HCT116 (cell line): ENCODE measurements at regions not wholly inside any gene's neighbourhood (a gene's known extent, or its start where the extent isn't known, plus 50 kb on each side); places are given as distances from the start of the nearest gene placed in this dataset.

Experiments used
- ATAC-seq: fragments of 200-7000 bp; cut with Tn5 transposase; 2 replicates; pipeline ENCODE4 v1.9.1; 2020; ENCODE audit warnings: mild to moderate bottlenecking, moderate library complexity
- BruUV-seq: library from RNA; stranded (reverse); fragments of 400-500 nt; replicated peaks from 2 replicates; lab custom pipeline; 2021; lab: Mats Ljungman, UMichigan
- CTCF ChIA-PET: fragments of 300-600 bp; sonication (Branson Sonifier 250); formaldehyde crosslinking; loops from one replicate; lab custom pipeline; 2021; ENCODE audit warnings: antibody characterized with exemption; lab: Charles Lee
- POLR2A ChIA-PET: fragments of 300-600, 350-600 bp; sonication (Branson Sonifier 250); formaldehyde crosslinking; loops from one replicate; lab custom pipeline; 2021; ENCODE audit warnings: antibody characterized with exemption; lab: Charles Lee
- RAD21 ChIA-PET, 2 experiments: fragments of 300-600 bp; sonication (Branson Sonifier 250); formaldehyde crosslinking; loops; one replicate each; lab custom pipeline; 2023; ENCODE audit warnings: low total read pairs in 2 of 2; ENCODE audit not compliant: uncharacterized antibody in 2 of 2, unreplicated experiment in 2 of 2, low non-redundant PET in 1 of 2; lab: Charles Lee
- DNase-seq: peaks from one replicate; pipeline ENCODE4 v3.0.0-alpha.2; 2010; ENCODE audit warnings: low read depth, low spot score
- H2AFZ ChIP-seq: fragments of 200-600 bp; shearing (Covaris generic), sonication (generic); 2 replicates; pipeline ENCODE4 v1.6.1; 2017; ENCODE audit warnings: low read depth, mixed run types, mixed read lengths, antibody characterized with exemption, low read length; ENCODE audit not compliant: poor library complexity, severe bottlenecking
- H3K27ac ChIP-seq: 2 replicates; pipeline ENCODE4 v1.5.1; 2012; ENCODE audit warnings: low read depth, low read length
- H3K27me3 ChIP-seq: fragments of 200-600 bp; sonication (generic); 2 replicates; pipeline ENCODE4 v1.6.1; 2016; ENCODE audit warnings: mixed run types, low read length, mixed read lengths; ENCODE audit not compliant: insufficient read depth
- H3K36me3 ChIP-seq, 2 experiments: fragments of 200-500 bp in 1 of 2; fragments of 200-600 bp in 1 of 2; sonication (Bioruptor generic) in 1 of 2; sonication (generic) in 1 of 2; 2 replicates each; pipeline versions ENCODE4 v1.5.1 to v1.6.1; 2014 to 2016; ENCODE audit warnings: low read length in 2 of 2, inconsistent platforms in 1 of 2, mixed read lengths in 1 of 2, mixed run types in 1 of 2; ENCODE audit not compliant: insufficient read depth in 2 of 2, control insufficient read depth in 1 of 2
- H3K4me1 ChIP-seq, 2 experiments: fragments of 200-600 bp in 1 of 2; sonication (generic) in 1 of 2; 2 replicates each; pipeline versions ENCODE4 v1.5.1 to v1.6.1; 2012 to 2017; ENCODE audit warnings: low read length in 2 of 2, inconsistent platforms in 1 of 2, mild to moderate bottlenecking in 1 of 2, mixed read lengths in 1 of 2, mixed run types in 1 of 2, moderate library complexity in 1 of 2; ENCODE audit not compliant: insufficient read depth in 2 of 2, control insufficient read depth in 1 of 2
- H3K4me2 ChIP-seq: fragments of 200-600 bp; sonication (generic); 2 replicates; pipeline ENCODE4 v1.6.1; 2017; ENCODE audit warnings: mixed run types, low read length, mixed read lengths
- H3K4me3 ChIP-seq, 2 experiments: fragments of 200-600 bp in 1 of 2; sonication (generic) in 1 of 2; replicated peaks in 1 of 2; 2 replicates each; pipeline ENCODE4 v1.5.1; 2011 to 2016; ENCODE audit warnings: low read length in 2 of 2, control low read depth in 1 of 2, low read depth in 1 of 2, mild to moderate bottlenecking in 1 of 2, mixed read lengths in 1 of 2, mixed run types in 1 of 2
- H3K79me2 ChIP-seq: fragments of 200-600 bp; sonication (generic); 2 replicates; pipeline ENCODE4 v1.6.1; 2017; ENCODE audit warnings: mild to moderate bottlenecking, mixed run types, low read length, moderate library complexity, mixed read lengths; ENCODE audit not compliant: insufficient read depth
- H3K9ac ChIP-seq: fragments of 200-600 bp; sonication (generic); 2 replicates; pipeline ENCODE4 v1.6.1; 2016; ENCODE audit warnings: low read length, mixed read lengths
- H3K9me2 ChIP-seq: fragments of 200-600 bp; sonication (generic), shearing (Covaris generic); 2 replicates; pipeline ENCODE4 v1.6.1; 2017; ENCODE audit warnings: mixed run types, mild to moderate bottlenecking, moderate library complexity; ENCODE audit not compliant: insufficient read depth
- H3K9me3 ChIP-seq, 2 experiments: fragments of 200-500 bp in 1 of 2; fragments of 200-600 bp in 1 of 2; sonication (Bioruptor generic) in 1 of 2; sonication (generic) in 1 of 2; 2 replicates each; pipeline ENCODE4 v1.6.1; 2014 to 2017; ENCODE audit warnings: low read length in 2 of 2, mixed read lengths in 2 of 2, inconsistent platforms in 1 of 2, low read depth in 1 of 2, mild to moderate bottlenecking in 1 of 2, mixed run types in 1 of 2, moderate library complexity in 1 of 2; ENCODE audit not compliant: control insufficient read depth in 1 of 2, insufficient read depth in 1 of 2
- H4K20me1 ChIP-seq: fragments of 200-600 bp; sonication (generic), shearing (Covaris generic); 2 replicates; pipeline ENCODE4 v1.6.1; 2017; ENCODE audit warnings: mixed run types, mild to moderate bottlenecking, moderate library complexity; ENCODE audit not compliant: insufficient read depth
- ATF3 ChIP-seq: IDR thresholded peaks from 2 replicates; pipeline ENCODE4 v1.6.1; 2012
- CBX3 ChIP-seq: IDR thresholded peaks from 2 replicates; pipeline ENCODE4 v1.6.1; 2012; ENCODE audit warnings: low read depth
- CEBPB ChIP-seq: IDR thresholded peaks from 2 replicates; pipeline ENCODE4 v1.6.1; 2012; ENCODE audit warnings: low read depth
- CTCF ChIP-seq, 3 experiments: fragments of 200-600 bp in 1 of 3; sonication (generic) in 1 of 3; IDR thresholded peaks in 2 of 3; conservative IDR thresholded peaks in 1 of 3; 2 replicates each; pipeline ENCODE4 v1.5.1; 2012 to 2017; ENCODE audit warnings: low read depth in 2 of 3, low read length in 2 of 3, antibody characterized with exemption in 1 of 3, borderline replicate concordance in 1 of 3, control low read depth in 1 of 3, mild to moderate bottlenecking in 1 of 3, mixed read lengths in 1 of 3, mixed run types in 1 of 3, moderate library complexity in 1 of 3; ENCODE audit not compliant: insufficient read depth in 1 of 3
- EGR1 ChIP-seq: IDR thresholded peaks from 2 replicates; pipeline ENCODE4 v1.6.1; 2012; ENCODE audit warnings: low read depth
- ELF1 ChIP-seq: IDR thresholded peaks from 2 replicates; pipeline ENCODE4 v1.6.1; 2012; ENCODE audit warnings: low read depth, borderline replicate concordance
- EZH2phosphoT487 ChIP-seq: fragments of 200-600 bp; IDR thresholded peaks from 2 replicates; pipeline ENCODE4 v1.6.1; 2018; ENCODE audit warnings: antibody characterized with exemption, borderline replicate concordance
- FOSL1 ChIP-seq: IDR thresholded peaks from 2 replicates; pipeline ENCODE4 v1.6.1; 2012; ENCODE audit warnings: low read depth
- JUND ChIP-seq: IDR thresholded peaks from 2 replicates; pipeline ENCODE4 v1.6.1; 2012
- MAX ChIP-seq: IDR thresholded peaks from 2 replicates; pipeline ENCODE4 v1.6.1; 2012
- POLR2AphosphoS5 ChIP-seq: IDR thresholded peaks from 2 replicates; pipeline ENCODE4 v1.6.1; 2011; ENCODE audit warnings: mild to moderate bottlenecking, low read depth, low read length, moderate library complexity
- SIN3A ChIP-seq: IDR thresholded peaks from 2 replicates; pipeline ENCODE4 v1.6.1; 2012; ENCODE audit warnings: low read depth
- SP1 ChIP-seq: IDR thresholded peaks from 2 replicates; pipeline ENCODE4 v1.6.1; 2012; ENCODE audit warnings: low read depth
- SRF ChIP-seq: IDR thresholded peaks from 2 replicates; pipeline ENCODE4 v1.6.1; 2012; ENCODE audit warnings: low read depth
- TCF7L2 ChIP-seq: IDR thresholded peaks from 2 replicates; pipeline ENCODE4 v1.7.0; 2011; ENCODE audit warnings: borderline replicate concordance, inconsistent platforms; ENCODE audit not compliant: insufficient read depth, insufficient read length; ENCODE audit errors: extremely low read depth
- YY1 ChIP-seq: IDR thresholded peaks from 2 replicates; pipeline ENCODE4 v1.6.1; 2011; ENCODE audit warnings: low read length, low read depth, moderate library complexity, mild to moderate bottlenecking; ENCODE audit not compliant: insufficient replicate concordance; ENCODE audit errors: extremely low read depth
- ZFX ChIP-seq: fragments of 450-650 bp; IDR thresholded peaks from 2 replicates; pipeline ENCODE4 v1.6.1; 2017
- intact Hi-C: fragments of 100-400 bp; cut with micrococcal nuclease; formaldehyde crosslinking; loops from 2 replicates; pipeline ENCODE4 v1.10.0; 2022
- TF ChIP-seq, protein P1 (sequence below): IDR thresholded peaks from 2 replicates; pipeline ENCODE4 v1.6.1; 2011; ENCODE audit warnings: mild to moderate bottlenecking, low read length, moderate library complexity; ENCODE audit not compliant: insufficient replicate concordance; ENCODE audit errors: extremely low read depth

DNA sequence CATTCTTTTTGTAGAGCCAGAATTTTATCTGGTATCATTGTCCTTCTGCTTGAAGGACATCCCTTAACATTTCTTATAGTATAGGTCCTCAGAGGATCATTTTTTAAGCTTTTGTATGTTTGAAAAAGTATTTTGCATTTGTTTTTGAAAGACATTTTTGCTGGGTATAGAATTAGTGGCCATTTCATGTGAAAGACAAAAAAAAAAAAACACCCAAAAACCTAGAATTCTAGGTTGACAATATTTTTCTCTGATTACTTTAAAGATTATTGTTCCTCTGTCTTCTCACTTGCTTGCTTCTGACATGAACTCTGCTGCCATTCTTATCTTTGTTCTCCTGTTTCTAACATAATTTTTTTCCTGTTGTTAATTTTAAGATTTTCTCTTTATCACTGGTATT is 75.7 kb upstream of the SLC22A16 start:
- H3K9me3 ChIP-seq, result no peaks in the 10 kb centered on the region; a peak in 1 of 4 replicates
- H3K36me3 ChIP-seq, result no peaks in the 10 kb centered on the region
- no peaks in the 10 kb centered on the region; the same call in 1 of the 2 replicates for H3K9me2 ChIP-seq
- intact Hi-C loops, result no loop called here
- ChIA-PET RAD21 (no interaction called here), CTCF (no interaction called here), POLR2A (interaction anchor here (0.7 kb wide), 1 partner anchor 323 kb away, joined by 3 read pairs; no protein-coding TSS in a partner anchor)
- no peak overlapping the region for H3K4me3 ChIP-seq
- peaks cover 16% of the 10 kb centered on the region in 2 experiments for H3K4me1 ChIP-seq
- H3K79me2 ChIP-seq, result no peaks in the 10 kb centered on the region
- no peak for DNase-seq
- no peak for ATAC-seq
- TF ChIP-seq ZFX (no peak), SP1 (no peak), SRF (no peak), EGR1 (no peak), YY1 (no peak), ELF1 (no peak), TCF7L2 (no peak)
- TF ChIP-seq, protein P1, sequence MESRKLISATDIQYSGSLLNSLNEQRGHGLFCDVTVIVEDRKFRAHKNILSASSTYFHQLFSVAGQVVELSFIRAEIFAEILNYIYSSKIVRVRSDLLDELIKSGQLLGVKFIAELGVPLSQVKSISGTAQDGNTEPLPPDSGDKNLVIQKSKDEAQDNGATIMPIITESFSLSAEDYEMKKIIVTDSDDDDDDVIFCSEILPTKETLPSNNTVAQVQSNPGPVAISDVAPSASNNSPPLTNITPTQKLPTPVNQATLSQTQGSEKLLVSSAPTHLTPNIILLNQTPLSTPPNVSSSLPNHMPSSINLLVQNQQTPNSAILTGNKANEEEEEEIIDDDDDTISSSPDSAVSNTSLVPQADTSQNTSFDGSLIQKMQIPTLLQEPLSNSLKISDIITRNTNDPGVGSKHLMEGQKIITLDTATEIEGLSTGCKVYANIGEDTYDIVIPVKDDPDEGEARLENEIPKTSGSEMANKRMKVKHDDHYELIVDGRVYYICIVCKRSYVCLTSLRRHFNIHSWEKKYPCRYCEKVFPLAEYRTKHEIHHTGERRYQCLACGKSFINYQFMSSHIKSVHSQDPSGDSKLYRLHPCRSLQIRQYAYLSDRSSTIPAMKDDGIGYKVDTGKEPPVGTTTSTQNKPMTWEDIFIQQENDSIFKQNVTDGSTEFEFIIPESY, result no peak
- H3K9ac ChIP-seq, result no peak overlapping the region
- no TSS peak for BruUV-seq
- H4K20me1 ChIP-seq, result no peaks in the 10 kb centered on the region
- H3K27me3 ChIP-seq, result no peaks in the 10 kb centered on the region
- H2AFZ ChIP-seq, result no peak overlapping the region
- H3K4me2 ChIP-seq, result no peak overlapping the region
- H3K27ac ChIP-seq, result no peak overlapping the region

DNA sequence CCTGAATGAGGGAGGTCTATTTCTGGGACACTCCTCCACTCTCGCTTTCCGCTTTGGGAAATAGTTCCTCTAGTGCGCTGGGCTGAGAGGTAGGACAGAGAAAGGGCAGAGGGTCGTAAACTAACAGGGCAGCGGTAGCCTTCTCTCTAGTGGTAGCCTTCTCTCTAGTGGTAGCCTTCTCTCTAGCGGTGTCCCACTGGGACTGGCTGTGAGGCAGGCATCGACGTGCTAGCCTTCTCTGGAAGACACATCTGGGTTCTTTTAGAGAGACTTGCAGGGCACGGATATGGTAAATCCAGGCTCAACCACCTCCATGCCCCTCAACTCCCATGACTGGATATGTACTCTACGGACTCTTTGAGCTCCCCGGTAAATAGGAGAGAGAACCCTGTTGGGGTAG is 74.7 kb upstream of the SLC22A16 start:
- Histone ChIP-seq H3K9me2 (no peaks in the 10 kb centered on the region; the same call in 1 of the 2 replicates), H3K27ac (no peak overlapping the region), H4K20me1 (no peaks in the 10 kb centered on the region), H3K9me3 (no peaks in the 10 kb centered on the region; a peak in 1 of 4 replicates), H3K9ac (no peak overlapping the region), H3K4me3 (no peak overlapping the region), H3K79me2 (no peaks in the 10 kb centered on the region), H3K36me3 (no peaks in the 10 kb centered on the region), H2AFZ (no peak overlapping the region), H3K27me3 (no peaks in the 10 kb centered on the region), H3K4me2 (no peak overlapping the region), H3K4me1 (peaks cover 18 to 24% of the 10 kb centered on the region in 2 experiments)
- ATAC-seq (no peak), DNase-seq (no peak)
- ChIA-PET POLR2A (no interaction called here), RAD21 (no interaction called here), CTCF (no interaction called here)
- BruUV-seq, result no TSS peak
- intact Hi-C loops, result no loop called here
- TF ChIP-seq ZFX, result no peak
- TF ChIP-seq FOSL1, result no peak
- TF ChIP-seq CBX3, result no peak
- TF ChIP-seq POLR2AphosphoS5, result no peak
- no peak for TF ChIP-seq YY1
- no peak for TF ChIP-seq ATF3
- no peak for TF ChIP-seq EZH2phosphoT487
- no peak for TF ChIP-seq MAX
- TF ChIP-seq SP1, result no peak
- TF ChIP-seq CEBPB, result no peak
- no peak for TF ChIP-seq CTCF (IDR thresholded peaks at IDR 0.05 in 2 of 3, conservative IDR thresholded peaks at IDR 0.05 in 1 of 3; ENCODE audit: borderline replicate concordance in 1 of 3, insufficient read depth in 1 of 3, low read depth in 2 of 3, low read length in 2 of 3)
- TF ChIP-seq ELF1, result no peak
- TF ChIP-seq TCF7L2, result no peak
- no peak for TF ChIP-seq JUND
- TF ChIP-seq SIN3A, result no peak
